ENCODE measurements at regions not wholly inside any gene's neighbourhood (a gene's known extent, or its start where the extent isn't known, plus 50 kb on each side); places are given as distances from the start of the nearest gene placed in this dataset.
"Not testable (repeated sequence)": the region's sequence is repeated elsewhere in the genome, so short reads cannot be mapped to it uniquely, and the experiment has no call there.

DNA sequence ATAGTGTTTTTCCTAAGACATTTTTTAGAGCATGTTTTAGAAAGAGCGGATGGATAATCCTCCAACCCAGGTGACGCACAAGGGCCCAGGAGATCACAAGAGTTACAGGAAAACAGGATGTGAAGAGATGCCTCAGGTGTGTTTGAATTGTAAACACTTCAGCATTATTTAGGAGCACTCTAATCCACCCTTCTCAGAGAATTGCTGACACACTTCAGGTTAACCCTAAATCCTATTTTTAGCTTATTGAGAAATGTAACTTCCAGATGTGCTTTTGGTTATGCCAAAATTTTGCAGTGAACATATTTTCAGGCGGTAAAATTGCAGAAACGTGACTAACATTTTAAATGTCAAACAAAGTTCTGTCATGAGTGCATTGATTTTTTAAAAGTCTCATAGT lies 755.4 kb upstream of the CTNND2 start:
- no peak for DNase-seq (ENCODE audit: extremely low read depth in 1 of 11, low read depth in 9 of 11, low spot score in 4 of 11)

DNA sequence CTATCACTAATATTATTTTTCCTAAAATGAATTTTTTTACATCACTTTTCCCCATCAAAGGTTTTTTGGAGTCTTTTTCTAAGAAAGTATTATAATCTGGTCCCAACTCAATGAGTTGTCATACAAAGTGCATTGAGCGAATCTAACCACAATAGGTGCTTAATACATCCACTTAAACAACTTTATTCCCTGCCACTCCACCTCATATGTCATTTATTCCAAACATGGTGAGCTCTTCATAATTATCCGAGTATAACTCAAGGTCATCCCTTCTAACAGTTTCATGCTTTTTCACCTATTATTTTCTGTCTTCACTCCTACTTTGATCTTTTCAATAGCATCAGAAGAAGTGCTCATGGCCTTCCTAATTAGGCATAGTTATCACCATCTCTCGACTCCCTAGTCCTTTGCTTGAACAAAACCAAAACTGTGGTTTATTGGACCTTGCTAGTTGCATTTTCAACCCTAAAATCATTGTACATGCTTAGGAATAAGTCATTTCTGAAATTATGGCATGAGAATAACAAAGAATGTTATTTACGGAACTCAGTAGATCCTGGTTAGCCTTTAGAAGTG lies 754.7 kb upstream of the CTNND2 start:
- no peak for DNase-seq (ENCODE audit: extremely low read depth in 1 of 11, low read depth in 9 of 11, low spot score in 4 of 11)

DNA sequence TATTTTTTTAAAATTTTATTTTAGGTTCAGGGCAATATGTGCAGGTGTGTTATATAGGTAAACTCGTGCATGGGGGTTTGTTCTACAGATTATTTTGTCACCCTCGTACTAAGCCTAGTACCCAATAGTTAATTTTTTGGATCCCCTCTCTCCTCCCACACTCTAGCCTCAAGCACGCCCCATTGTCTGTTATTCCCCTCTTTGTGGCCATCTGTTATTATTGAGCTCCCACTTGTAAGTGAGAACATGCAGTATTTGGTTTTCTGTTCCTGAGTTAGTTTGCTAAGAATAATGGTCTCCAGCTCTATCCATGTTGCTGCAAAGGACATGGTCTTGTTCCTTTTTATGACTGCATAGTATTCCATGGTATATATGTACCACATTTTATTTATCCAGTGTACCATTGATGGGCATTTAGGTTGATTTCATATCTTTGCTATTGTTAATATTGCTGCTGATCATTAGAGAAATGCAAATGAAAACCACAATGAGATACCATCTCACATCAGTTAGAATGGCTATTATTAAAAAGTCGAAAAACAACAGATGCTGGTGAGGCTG lies 753.7 kb upstream of the CTNND2 start:
- not testable (repeated sequence) for DNase-seq (ENCODE audit: extremely low read depth in 1 of 11, low read depth in 9 of 11, low spot score in 4 of 11)

DNA sequence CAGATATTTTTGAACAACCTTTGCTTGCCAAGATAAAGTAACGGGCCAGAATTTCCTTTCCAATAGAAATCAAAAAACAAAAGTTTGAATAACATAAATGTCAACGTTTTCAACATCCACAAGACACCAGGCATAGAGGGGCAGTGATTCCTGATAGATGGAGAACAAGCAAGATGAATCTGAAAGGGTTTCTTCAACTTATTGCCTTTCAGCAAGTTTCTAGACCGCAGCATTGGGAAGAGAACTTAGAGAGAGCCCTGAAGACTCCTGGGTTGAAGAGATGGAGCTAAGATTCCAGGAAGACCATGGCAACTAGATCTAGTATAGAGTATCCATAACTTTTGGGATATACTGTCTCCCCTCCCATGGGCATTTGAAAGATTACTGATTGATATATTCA lies 751.4 kb upstream of the CTNND2 start:
- DNase-seq (ENCODE audit: extremely low read depth in 1 of 11, low read depth in 9 of 11, low spot score in 4 of 11) = no peak

DNA sequence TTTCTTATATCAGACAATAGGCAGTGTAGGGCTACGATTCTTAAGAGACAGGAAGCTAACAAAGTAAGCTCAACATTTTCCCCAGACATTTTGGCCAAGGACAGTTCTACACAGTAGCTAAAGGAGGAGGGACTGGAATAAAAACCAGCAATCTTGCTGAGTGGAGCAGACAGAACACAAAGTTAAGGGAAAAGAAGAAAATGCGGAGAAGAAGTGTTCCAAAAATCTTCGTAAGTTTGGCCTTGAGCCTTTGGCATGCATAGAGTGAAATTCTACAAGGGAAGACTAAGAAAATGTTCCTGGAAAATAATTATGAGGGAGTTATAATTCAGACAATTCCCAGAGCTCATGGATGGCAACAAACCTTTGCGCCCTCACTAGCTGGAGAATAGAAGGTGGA lies 748.0 kb upstream of the CTNND2 start:
- no peak for DNase-seq (ENCODE audit: extremely low read depth in 1 of 11, low read depth in 9 of 11, low spot score in 4 of 11)

DNA sequence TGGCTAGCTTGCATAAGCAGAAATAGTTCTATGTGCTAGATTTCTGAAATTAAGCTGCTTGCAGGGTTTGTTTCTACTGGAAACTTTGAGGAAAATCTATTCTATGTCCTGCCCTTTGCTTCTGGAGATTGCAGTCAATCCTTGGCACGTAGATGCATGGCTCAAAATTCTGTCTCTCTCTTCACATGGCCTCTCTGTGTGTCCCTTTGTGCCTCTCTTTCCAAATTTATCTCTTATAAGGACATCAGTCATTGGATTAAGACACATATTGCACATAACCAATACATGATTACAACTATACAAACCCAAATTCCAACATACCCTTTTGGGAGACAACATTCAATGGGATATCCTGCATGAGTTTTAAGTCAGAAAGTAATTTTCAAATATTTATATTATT lies 744.3 kb upstream of the CTNND2 start:
- DNase-seq (ENCODE audit: extremely low read depth in 1 of 11, low read depth in 9 of 11, low spot score in 4 of 11) = no peak

DNA sequence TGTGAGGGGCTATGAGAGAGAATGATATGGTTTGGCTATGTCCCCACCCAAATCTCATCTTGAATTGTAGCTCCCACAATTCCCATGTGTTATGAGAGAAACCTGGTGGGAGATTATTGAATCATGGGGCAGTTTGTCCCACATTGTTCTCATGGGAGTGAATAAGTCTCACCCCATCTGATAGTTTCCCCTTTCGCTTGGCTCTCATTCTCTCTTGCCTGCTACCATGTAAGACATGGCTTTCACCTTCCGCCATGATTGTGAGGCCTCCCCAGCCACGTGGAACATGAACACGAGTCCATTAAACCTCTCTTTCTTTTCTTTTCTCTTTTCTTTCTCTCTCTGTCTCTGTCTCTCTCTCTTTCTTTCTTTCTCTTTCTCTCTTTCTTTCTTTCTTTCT lies 743.4 kb upstream of the CTNND2 start:
- no peak for DNase-seq (ENCODE audit: extremely low read depth in 1 of 11, low read depth in 9 of 11, low spot score in 4 of 11)

DNA sequence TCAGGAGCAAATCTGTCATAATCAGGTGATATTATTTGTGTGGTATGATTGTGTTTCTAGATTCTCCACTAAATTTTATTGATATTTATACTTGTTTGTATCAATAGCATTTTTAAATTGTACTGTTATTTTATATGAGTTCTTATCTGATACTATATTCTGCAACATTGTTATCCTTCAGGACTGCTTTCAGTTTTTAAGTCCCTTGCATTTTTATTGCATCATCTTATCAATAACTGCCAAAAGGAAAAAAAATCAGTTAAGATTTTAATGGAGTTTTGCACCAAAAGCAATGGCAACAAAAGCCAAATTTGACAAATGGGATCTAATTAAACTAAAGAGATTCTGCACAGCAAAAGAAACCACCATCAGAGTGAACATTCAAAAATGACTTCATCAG lies 741.3 kb upstream of the CTNND2 start:
- no peak for DNase-seq (ENCODE audit: extremely low read depth in 1 of 11, low read depth in 9 of 11, low spot score in 4 of 11)

DNA sequence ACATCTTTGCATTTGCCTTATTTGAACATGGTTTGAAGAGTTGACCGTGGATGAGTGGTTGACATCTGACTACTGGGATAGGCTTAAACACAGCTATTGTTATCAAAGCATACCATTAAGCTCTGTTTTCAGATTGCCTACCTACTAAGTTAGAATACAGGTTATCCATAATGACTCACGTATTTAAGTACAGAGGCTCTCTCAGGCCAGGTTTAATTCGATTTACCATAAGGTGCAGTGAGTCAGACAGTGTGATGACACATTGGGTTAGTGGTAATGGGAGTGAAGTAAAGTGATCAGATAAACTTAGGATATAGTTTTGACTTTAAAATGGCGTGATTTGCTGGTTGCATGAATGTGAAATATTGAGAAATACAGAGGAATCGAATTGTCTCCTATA lies 732.0 kb upstream of the CTNND2 start:
- no peak for DNase-seq (ENCODE audit: extremely low read depth in 1 of 11, low read depth in 9 of 11, low spot score in 4 of 11)

DNA sequence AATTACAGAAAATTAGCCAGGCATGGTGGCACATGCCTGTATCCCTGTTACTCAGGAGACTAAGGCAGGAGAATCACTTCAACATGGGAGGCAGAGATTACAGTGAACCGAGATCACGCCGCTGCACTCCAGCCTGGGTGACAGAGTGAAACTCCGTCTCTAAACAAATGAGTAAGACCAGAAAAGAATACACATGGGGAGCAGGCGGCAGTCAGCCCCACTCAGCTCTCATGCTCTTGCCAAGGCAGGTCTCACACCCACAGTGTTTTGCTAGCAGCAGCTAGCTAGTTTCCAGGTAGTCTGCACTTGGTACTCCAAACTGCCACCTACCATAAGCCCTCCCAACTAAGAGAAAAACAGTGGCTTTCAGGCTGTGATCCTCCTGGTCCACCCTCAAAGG lies 722.3 kb upstream of the CTNND2 start:
- DNase-seq (ENCODE audit: extremely low read depth in 1 of 11, low read depth in 9 of 11, low spot score in 4 of 11) = no peak

DNA sequence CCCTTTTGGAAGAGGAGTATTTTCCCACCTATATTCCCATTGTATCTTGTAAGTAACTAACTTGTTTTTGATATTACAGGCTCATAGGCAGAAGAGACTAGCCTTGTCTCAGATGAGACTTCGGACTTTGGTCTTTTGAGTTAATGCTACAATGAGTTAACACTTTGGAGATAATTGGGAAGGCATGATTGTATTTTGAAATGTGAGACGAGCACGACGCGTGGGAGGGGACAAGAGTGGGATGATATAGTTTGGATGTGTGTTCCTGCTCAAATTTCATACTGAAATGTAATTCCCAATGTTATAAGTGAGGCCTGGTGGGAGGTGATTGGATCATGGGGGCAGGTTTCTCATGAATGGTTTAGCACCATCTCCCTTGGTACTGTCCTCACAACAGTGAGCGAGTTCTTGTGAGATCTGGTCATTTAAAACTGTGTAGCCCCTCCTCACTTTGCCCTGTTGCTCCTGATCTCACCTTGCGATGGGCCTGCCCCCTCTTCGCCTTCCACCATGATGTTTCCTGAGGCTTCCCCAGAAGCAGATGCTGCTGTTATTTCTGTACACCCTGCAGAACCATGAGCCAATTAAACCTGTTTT lies 721.5 kb upstream of the CTNND2 start:
- no peak for DNase-seq (ENCODE audit: extremely low read depth in 1 of 11, low read depth in 9 of 11, low spot score in 4 of 11)

DNA sequence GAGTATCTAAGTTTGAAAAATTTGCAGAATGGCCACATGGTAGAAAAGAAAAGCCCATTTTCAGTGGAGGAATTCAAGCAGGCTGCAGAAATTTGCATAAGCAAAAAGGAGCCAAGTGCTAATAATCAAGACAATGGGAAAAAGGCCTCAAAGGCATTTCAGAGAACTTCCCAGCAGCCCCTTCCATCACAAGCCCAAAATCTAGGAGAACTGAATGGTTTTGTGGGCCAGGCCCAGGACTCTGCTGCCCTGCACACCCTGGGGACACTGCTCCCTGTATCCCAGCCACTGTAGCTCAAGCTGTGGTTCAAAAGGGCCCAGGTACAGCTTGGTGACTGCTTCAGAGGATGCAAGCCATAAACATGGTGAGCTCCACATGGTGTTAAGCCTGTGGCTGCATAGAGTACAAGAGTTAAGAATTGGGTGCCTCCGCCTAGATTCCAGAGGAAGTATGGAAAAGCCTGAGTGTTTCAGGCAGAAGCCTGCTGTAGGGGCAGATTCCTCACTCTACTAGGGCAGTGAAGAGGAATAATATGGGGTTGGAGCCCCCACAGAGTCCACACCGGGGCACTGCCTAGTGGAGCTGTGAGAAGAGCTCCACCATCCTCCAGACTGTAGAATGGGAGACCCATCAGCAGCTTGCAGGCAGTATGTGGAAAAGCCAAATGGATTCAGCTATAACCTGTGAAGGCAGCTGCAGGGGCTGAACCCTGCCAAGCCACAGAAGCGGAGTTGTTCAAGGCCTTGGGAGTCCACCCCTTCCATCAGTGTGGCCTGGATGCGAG lies 720.7 kb upstream of the CTNND2 start:
- DNase-seq (ENCODE audit: extremely low read depth in 1 of 11, low read depth in 9 of 11, low spot score in 4 of 11) = no peak

DNA sequence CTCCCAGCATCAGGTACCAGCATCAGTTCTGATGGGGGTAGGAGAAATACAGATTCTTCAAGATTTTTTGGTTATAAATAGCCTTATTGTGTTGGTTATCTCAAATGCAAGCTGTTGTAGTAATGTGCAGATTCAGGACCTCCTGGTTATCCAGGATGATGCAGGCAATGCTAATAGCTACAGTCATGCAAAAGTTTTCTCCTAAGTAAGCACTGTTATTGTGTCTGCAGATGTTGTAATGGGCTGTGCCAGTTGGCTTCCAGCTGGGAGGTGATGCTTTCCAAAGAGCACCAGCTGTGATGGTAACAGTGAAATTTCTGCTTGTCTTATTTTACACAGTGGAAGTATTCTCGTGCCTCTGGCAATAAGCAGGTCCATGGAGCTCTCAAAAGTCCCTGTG lies 719.2 kb upstream of the CTNND2 start:
- DNase-seq (ENCODE audit: extremely low read depth in 1 of 11, low read depth in 9 of 11, low spot score in 4 of 11) = no peak

DNA sequence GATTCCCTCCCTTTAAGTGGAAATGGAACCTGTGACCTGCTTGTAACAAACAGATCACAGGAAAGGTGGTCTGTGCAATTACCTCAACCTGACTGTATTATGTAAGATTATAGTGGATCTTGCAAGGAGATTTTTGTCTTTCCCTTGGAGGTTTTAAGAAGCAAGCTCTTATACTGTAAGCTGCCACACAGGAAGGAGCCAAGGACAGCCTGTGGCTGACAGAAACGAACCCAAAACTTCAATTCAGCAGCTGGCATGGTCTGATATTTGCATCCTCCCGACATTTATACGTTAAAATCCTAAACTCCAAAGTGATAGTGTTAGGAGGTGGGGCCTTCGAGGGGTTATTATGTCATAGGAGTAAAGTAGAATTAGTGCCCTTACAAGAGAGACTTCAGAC lies 711.8 kb upstream of the CTNND2 start:
- no peak for DNase-seq (ENCODE audit: extremely low read depth in 1 of 11, low read depth in 9 of 11, low spot score in 4 of 11)

DNA sequence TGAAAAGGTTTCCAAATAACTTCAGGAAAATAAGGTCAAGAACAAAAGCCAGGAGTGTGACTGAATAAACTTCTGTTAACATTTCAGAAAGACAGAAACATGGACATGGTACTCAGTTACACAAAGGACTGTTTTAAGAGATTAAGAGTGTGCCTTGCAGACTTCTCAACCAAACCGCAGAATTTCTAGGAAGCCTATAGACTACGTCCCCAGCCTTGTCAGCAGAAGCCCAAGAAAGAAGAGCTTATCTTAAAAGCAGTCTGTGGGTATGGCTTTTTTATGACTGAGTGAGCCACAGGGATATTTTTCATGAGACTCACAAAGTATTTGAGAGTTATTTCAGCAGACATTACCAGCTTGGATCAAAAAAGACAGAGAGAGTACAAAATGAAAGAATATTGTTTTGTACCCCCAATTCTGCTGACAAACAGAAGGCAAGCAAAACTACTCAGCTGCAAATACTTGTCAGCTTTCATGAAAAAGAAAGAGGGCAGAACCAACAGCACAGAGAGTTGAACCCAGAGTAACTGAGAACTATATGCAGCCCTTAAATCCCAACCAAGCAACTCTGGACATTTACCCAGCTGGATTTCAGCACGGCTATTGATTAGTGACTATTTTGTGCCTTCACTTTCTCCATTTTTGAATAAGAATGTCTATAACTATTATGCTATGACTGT lies 711.0 kb upstream of the CTNND2 start:
- no peak for DNase-seq (ENCODE audit: extremely low read depth in 1 of 11, low read depth in 9 of 11, low spot score in 4 of 11)

DNA sequence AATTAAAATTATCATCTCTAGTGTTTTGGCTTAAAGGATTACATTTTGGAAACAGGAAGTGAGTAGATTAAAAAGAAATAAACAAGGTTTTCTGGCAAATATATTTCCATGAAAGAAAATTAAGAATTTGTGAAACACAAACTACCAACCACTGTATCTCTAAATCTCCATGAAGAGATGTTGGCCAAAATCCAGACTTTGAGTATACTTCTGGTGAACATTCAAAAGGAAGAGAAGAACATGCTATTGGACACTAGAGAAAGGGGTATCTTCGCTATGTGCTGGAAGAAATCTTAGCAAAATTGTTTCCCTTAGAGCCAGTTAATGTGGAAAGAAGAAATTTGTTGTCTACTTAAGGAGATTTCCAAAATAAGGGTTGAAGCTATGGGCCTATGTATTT lies 710.4 kb upstream of the CTNND2 start:
- no peak for DNase-seq (ENCODE audit: extremely low read depth in 1 of 11, low read depth in 9 of 11, low spot score in 4 of 11)

DNA sequence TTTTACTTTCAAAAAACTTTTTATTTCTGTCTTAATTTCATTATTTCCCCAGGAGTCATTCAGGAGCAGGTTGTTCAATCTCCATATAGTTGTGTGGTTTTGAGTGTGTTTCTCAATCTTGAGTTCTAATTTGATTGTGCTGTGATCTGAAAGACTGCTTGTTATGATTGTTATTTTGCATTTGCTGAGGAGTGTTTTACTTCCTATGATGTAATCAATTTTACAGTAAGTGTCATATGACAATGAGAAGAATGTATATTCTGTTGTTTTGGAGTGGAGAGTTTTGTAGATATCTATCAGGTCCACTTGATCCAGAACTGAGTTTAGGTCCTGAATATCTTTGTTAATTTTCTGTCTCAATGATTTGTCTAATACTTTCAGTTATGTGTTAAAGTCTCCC lies 706.9 kb upstream of the CTNND2 start:
- no peak for DNase-seq (ENCODE audit: extremely low read depth in 1 of 11, low read depth in 9 of 11, low spot score in 4 of 11)

DNA sequence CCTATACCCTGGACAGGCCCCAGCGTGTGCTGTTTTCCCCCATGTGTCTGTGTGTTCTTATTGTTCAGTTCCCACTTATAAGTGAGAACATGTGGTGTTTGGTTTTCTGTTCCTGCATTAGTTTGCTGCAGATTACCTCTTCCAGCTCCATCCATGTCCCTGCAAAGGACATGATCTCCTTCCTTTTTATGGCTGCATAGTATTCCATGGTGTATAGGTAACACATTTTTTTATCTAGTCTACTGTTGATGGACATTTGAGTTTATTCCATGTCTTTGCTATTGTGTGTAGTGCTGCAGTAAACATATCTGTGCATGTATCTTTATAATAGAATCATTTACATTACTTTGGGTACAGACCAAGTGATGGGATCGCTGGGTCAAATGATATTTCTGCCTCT lies 703.6 kb upstream of the CTNND2 start:
- DNase-seq (ENCODE audit: extremely low read depth in 1 of 11, low read depth in 9 of 11, low spot score in 4 of 11) = not testable (repeated sequence)

DNA sequence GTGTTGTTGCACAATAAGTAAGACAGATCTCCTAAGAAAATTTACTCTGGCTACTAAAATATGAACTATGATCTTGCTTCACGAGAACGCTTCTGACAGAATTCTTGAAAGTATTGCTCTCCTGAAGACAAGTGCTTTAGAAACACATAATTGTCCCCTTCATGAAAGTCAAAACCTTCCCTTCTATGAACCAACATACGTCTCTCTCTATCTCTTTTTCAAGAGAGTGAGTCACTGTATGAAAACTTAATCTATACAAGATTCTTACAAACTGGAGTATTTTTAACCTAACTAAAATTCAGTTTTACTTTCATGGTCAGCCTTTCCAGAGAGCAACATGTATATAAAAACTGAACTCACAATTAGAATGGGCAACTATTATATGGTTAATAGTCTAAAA lies 688.0 kb upstream of the CTNND2 start:
- DNase-seq (ENCODE audit: extremely low read depth in 1 of 11, low read depth in 9 of 11, low spot score in 4 of 11) = no peak

DNA sequence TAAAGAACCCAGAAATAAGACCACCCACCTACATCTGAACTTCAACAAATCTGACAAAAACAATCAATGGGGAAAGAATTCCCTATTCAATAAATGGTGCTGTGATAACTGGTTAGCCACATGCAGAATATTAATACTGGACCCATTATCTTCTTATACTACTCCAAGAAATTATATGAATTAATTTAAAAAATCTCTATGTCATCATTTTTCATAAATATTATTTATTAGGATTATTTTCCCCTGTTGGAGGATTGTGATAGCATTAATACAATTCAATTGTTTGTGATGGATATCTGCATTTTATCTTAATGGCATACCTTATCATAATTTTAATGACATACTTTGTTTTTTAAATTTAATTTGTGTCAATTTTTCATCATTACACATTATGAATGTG lies 682.2 kb upstream of the CTNND2 start:
- no peak for DNase-seq (ENCODE audit: extremely low read depth in 1 of 11, low read depth in 9 of 11, low spot score in 4 of 11)

All from renal cortex interstitium (tissue), 11 donors.